ENCODE measurements at regions not wholly inside any gene's neighbourhood (a gene's known extent, or its start where the extent isn't known, plus 50 kb on each side); places are given as distances from the start of the nearest gene placed in this dataset.

DNA sequence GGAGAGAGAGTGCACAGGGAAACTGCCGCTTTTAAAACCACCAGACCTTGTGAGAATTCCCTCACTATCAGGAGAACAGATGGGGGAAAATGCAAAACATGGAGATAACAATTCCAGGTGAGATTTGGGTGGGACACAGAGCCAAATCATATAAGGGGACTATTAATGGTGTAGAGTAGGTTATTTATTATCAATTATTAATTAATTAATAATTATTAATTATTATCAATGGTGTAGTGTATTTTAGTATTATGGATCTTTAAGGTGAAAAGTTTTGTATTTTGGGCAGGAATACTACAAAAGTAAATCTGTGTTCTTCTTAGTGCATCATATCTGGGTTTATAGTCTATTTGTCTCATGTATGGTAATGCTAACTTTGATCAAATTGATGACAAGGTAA is 377.7 kb upstream of the KCND2 start:
- TF ChIP-seq, protein P1, sequence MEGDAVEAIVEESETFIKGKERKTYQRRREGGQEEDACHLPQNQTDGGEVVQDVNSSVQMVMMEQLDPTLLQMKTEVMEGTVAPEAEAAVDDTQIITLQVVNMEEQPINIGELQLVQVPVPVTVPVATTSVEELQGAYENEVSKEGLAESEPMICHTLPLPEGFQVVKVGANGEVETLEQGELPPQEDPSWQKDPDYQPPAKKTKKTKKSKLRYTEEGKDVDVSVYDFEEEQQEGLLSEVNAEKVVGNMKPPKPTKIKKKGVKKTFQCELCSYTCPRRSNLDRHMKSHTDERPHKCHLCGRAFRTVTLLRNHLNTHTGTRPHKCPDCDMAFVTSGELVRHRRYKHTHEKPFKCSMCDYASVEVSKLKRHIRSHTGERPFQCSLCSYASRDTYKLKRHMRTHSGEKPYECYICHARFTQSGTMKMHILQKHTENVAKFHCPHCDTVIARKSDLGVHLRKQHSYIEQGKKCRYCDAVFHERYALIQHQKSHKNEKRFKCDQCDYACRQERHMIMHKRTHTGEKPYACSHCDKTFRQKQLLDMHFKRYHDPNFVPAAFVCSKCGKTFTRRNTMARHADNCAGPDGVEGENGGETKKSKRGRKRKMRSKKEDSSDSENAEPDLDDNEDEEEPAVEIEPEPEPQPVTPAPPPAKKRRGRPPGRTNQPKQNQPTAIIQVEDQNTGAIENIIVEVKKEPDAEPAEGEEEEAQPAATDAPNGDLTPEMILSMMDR (IDR thresholded peaks at IDR 0.05): no peak
- no peak for TF ChIP-seq POLR2A (IDR thresholded peaks at IDR 0.05)

Measured in heart left ventricle (tissue), 13 donors.